Right renal pelvis (tissue), 4 donors: ENCODE measurements at regions not wholly inside any gene's neighbourhood (a gene's known extent, or its start where the extent isn't known, plus 50 kb on each side); places are given as distances from the start of the nearest gene placed in this dataset.
"Not testable (repeated sequence)": the region's sequence is repeated elsewhere in the genome, so short reads cannot be mapped to it uniquely, and the experiment has no call there.

Experiments used
- DNase-seq, 4 donors: peaks; one replicate each; pipeline ENCODE4 v3.0.0-alpha.2; 2013; ENCODE audit warnings: low read depth in 4 of 4, low spot score in 3 of 4, missing footprints in 1 of 4

DNA sequence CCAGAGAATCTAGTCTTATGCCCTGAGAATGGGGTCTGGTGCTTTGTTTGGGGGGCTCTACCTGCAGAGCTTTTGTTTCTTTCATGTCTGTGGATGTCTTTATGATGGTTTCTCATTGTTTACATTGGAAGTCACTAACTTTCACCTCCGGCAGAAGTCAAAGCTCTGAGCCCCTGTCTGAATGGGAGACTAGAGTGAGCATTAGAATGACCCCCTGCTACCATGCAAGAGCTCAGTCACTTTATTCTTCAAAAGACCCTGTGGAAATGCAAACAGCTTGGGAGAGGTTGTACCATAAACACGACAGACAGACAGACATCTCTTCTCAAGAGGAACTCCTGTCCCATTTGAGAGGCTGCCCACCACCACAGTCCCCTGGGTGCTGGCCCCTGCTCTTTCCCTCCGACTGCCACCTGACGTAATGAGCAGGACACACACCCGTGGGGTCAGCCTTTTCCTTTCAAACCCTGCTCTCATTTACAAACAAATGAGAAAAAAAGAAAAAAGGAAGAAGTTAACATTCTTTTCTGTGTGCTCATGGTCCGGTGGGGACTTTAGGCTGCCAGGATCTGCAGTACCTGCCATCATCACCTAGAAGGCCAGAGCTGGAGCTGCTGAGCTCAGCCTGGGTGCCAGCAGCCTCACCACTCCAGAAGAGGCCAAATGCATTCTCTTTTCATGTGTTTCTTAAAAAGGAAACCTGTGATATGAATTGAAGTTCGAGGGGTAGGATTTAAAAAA, 91.6 kb downstream of the FZD1 start:
- DNase-seq, result no peak

DNA sequence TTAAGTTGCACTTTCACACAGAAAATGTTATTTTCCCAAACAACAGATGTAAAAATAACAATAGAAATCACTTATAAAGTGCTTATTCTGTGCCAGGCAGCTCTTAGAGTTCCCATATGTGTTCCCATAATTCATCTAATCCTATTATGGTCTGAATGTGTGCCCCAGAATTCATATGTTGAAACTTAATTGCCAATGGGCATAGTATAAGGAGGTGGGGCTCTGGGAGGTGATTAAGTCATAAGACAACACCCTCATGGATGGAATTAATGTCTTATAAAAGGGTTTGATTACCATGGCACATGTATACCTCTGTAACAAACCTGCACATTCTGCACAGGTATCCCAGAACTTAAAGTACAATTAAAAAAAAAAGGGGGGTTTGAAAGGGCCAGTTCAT, 92.7 kb downstream of the FZD1 start:
- no peak for DNase-seq

DNA sequence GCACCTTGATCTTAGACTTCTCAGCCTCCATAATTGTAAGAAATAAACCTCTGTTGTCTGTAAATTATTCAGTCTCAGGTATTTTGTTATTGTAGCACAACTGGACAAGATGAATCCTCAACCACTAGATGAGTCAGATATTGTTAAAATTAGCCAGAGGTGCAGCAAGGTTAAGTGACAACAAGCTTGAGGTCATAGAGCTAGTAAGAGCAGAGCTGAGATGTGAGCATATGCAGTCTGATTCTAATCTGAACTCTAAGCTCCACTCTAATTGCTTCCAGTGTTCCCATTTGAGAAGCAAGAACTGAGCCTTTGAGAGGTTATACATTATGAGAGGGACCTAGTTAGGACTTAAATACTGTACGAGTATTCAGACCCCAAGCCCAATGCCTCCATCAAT, 93.1 kb downstream of the FZD1 start:
- DNase-seq, result no peak

DNA sequence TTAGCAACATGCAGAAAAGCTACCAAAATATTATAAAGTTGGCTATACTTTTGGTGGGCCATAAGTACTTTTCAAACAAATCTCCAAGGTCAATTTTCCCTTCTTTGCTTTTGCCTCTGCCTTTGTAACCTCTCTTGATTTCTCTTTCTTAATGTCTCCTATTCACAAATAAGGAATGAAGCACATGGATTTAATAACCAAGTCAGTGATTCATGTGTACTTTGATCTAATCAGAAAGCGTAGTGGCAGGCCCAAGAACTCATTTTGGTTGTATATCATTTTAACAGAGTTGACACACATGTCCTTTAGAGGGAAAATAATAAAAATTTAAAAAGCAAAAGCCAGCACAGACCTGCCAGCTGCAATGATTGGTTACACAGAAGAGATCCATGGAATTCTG, 93.7 kb downstream of the FZD1 start:
- DNase-seq, result no peak

DNA sequence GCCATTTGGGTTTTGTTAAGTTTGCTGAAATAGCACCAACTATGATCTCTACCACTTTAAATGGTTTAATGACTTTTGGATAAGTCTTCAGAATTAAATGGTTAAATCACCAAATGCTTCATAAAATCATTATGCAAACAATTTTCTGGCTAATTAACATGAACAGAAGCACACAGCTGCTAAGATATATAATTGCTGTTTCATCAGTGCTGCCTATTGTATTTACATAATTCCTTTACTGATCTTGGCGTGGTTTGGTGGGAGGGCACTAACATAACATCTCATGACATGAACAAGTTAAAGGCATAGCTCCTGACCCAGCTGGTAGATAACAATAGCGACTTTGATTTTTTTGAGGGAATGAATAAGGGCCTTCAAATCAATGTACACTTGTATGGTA, 94.1 kb downstream of the FZD1 start:
- no peak for DNase-seq

DNA sequence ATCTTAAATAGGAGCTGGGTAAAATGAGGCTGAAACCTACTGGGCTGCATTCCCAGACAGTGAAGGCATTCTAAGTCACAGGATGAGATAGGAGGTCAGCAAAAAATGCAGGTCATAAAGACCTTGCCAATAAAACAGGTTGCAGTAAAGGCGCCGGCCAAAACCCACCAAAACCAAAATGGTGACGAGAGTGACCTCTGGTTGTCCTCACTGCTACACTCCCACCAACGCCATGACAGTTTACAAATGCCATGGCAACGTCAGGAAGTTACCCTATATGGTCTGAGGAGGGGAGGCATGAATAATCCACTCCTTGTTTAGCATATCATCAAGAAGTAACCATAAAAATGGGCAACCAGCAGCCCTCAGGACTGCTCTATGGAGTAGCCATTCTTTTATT, 100.9 kb downstream of the FZD1 start:
- not testable (repeated sequence) for DNase-seq

DNA sequence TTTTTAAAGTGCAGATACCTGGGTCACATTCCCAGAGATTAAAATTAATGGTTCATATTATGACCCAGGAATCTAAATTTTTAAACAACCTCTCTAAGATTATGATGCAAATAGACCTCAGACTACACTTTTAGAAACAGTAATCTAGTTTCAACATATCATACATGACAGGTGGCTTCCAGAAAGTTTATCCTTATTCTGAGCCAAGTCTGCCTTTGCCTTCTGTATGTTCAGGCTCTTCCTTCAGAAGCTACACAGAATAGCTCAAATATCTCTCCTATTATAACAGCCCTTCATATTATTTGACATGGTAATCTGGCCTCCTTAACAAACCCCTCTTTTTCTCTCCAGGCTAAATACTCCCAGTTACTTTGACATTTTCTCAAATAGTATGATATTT, 101.9 kb downstream of the FZD1 start:
- no peak for DNase-seq

DNA sequence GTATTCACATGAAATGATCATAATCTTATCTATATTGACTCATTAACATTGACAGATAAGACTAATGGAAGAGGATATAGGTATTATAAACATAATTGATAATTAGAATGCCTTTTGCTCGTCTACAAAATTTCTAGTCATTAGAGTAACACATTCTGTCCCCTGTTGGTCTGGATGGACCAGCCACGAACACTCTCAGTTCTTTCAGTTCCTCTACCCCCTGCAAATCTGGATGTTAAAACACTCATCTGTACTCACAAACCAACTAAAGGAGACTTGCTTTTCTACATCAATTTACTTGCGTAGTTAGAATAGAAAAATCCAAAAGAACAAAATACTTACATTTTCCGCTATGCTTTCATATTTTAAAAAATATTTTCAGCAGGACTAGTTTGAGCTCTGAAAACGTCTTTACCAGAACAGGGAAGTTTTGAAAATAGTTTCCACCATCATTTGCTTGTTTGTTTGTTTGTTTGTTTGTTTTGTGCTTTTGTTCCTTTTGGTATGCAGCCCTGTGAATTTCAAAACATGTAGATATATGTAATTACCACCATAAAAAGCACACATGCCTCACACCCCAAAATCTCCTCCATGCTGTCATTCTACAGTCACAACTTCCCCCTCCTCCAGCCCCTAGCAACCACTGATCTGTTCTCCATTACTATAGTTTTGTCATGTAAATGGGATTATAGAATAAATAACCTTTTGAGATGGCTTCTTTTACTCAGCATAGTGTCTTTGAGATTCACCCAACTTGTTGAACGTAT, 103.8 kb downstream of the FZD1 start:
- no peak for DNase-seq

DNA sequence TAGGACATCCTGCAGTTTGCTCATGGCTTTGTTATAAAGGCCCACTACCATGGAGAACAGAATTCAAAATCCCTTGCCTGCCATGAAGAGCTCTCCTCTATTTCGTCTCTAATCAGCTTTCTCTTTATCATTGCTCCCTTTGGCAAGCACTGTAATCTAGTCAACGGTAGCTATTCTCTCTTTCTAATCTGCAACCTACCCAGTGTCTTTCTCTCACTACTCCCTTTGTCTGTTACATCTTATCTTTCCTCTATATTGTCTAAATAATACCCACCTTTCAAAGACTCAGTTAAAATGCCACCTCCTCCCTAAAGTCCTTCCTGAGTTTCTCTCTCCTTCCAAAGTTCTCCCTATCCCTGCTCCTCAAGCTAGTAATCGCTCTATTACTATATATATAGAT, 108.1 kb downstream of the FZD1 start:
- DNase-seq, result no peak

DNA sequence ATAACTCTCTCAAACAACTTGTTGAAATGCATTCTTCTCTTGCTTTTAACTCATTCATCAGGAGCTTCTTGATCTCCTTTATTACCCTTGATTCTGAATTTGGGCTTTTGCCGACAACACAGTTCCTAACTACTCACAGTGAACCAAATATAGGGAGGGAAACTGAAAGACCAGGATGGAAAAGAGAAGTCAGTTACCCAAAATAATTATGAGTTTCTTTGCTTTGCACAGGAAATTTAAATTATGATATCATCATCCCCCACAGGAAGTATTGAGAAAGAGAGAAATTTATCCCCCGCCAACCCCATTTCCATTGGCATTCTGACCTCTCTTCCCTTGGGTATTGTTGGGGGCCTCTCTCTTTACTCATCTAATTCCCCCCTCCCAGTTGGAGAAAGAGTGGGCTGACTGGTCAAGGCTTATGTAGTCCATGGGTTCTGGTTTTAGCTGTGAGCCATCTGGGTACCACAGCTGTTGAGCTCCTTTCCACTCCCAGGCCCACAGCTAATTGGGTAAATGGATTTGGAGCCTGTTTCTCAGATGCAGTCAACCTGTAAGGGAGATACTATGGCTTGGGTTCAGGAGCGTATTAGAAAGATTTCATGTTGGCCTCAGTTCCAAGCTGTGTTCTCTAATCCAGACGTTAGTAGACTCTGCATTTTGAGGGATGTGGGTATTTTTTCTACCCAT, 109.0 kb downstream of the FZD1 start:
- DNase-seq, result no peak

DNA sequence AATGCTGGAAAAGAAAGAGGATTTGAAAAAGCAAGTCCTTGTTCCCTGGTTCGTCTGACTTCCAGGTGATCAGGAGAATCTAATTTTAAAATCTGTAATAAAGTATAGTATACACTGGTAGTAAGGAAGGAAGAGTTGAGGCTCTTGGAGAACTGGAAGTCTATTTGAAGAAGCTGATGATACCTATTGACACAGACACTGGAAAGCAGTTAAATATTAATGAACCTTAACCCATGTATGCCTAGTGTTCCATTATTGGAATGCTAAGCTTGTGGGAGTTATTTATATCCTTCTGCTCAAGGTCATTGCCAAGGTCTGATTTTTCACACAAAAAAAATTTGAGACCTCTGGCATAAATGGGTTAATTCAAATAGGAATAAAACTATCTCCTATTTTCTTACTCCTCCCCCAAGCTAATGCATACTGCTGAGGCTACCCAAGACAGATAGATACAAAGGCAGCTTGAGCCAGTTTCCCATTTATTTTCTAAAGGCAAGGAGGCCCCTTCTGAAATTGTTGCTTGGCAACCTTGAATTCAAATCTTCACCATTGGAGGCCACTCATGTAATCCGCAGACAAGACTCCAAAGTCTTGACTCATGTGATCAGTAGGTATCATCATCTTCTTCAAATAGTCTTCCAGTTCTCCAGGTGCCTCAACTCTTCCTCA, 110.2 kb downstream of the FZD1 start:
- DNase-seq, result no peak

DNA sequence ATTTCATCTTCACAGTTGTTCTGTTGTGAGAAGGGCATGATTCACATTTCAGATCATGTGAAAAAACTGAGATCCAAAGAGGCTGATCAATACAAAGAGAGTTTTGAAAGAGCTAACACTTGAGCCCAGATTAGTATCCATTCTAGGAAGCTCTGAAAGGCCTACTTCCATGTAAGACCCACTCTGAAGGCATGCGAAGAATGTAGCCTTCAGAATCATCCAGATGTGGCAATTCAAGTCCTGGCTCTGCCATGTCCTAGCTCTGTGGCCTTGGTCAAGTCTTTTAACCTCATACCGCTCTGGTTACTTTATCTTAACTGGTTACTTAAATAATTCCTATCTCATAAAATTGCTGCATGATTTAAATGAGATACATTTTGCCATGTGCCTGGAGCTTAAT, 111.1 kb downstream of the FZD1 start:
- DNase-seq, result no peak

DNA sequence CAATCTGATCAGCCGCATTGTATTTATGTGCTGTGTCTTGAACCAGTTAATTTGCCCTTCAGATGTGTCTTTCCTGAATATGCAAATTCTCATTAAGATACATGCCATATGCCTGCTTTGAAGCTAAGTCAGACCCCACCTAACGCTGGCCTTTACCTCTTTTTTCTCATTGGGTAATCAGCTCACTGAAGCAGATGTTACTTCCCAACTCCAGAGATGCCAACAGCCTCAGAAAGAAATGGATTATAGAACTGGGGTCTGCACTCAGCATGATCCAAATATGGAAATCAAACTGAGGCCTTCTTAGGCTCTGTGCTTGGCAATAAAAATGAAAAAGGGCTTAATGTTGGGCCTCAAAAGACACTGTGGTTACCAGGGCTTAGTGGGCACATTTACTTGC, 113.9 kb downstream of the FZD1 start:
- no peak for DNase-seq

DNA sequence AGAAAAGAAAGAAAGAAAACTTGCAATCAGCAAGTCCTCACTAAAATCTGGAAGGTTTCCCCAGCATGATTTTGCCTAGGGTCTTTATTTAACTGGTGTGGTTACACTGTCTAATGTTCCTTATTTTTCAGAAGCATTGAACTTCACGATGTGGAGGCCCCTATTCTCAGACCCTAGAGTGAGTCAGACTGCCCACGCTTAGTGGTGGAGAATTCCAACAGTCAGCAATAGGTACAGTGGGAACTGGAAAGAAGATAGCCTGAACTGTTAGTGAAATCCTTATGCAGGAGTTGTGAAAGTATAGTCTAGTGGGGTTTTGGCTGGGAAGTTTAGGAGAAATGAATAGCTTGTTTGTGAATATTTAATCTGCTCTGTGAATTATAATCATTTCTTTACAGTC, 115.0 kb downstream of the FZD1 start:
- DNase-seq, result no peak

DNA sequence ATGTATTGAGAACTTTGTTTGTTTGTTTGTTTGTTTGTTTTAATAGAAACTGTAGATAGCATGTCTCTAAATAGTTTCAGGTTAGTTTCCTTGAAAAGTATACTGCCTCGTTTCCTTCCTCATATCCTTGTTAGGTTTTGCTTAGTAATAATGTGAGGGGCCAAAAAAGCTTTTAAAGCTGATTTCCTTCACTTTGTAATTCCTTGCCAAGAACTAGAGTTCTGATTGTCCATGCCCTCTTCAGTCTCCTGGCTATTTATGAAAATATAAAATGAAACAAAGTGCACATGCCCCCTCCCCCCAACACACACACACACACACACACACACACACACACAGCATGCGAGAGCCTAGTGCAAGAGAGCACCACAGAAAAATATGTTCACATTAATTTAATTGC, 115.8 kb downstream of the FZD1 start:
- DNase-seq, result no peak

DNA sequence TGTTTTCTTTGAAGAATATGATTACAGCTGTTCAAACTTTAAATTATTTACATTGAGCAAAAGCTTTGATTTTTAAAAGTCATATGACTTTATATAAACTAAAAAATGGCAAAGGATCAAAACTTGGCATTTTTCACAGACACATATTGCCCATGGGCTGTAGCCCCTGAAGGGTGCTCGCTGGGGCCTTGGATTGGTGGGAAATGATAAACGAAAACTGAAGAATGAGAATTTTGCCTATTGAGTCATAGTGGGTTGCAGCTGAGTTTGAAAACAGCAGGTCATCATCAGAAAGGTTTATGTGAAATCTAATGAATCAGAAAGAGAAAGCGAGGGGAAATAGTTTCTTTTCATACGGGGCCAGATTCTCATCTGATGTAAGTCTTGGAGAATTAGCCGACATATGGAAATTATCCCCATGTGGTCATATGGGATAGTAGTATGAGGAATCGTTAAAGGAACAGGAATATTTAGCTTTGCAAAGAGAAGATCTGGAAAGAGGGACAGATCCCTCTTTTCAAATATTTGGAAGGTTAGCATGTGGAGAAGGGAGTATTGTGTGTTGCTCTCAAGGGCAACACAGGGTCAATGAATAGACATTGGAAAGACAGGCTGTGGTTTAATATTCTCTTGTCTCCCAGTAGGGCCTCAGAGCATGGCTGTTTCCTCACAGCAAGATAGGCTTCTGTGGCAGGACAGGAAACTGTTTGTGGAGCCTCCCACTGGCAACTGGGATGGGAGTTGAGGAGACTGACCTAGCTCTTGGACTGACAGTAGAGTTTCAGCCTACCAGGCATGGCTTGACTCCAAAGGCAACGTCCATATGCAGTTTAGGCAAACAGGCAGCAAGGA, 119.0 kb downstream of the FZD1 start:
- DNase-seq, result peak; percentile 16 to 39 (median 36)

DNA sequence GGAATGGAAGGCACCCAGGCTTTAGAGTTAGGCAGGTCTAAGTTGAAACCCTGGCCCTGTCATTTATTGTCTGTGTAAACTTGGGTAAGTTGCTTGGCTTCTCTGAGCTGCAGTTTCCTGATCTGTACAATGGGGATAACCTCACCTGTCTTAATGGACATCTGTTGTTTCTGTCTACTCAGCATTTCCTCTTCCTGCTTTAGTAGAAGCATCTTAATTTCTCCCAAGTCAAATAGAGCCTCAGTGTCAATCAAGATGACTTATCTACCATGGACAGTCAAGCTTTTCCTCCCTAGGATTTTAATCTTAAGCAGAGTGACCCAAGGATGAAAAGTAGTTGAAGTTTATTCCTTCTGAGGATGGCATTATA, 119.7 kb downstream of the FZD1 start:
- DNase-seq, result no peak

DNA sequence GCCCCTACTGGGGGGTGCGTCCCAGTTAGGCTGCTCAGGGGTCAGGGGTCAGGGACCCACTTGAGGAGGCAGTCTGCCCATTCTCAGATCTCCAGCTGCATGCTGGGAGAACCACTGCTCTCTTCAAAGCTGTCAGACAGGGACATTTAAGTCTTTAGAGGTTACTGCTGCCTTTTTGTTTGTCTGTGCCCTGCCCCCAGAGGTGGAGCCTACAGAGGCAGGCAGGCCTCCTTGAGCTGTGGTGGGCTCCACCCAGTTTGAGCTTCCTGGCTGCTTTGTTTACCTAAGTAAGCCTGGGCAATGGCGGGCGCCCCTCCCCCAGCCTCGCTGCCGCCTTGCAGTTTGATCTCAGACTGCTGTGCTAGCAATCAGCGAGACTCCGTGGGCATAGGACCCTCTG, 130.5 kb downstream of the FZD1 start:
- DNase-seq, result not testable (repeated sequence)

DNA sequence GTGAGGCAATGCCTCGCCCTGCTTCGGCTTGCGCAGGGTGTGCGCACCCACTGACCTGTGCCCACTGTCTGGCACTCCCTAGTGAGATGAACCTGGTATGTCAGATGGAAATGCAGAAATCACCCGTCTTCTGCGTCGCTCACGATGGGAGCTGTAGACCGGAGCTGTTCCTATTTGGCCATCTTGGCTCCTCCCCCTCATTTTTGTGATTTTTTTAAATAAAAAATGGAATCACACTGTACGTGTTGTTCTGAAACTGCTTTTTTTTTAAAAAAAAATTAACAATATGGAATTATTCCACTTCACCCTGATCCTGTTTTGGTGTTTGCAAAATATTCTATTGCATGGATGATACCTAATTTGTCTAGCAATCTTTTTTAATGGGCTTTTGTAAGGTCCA, 131.1 kb downstream of the FZD1 start:
- DNase-seq, result not testable (repeated sequence)

DNA sequence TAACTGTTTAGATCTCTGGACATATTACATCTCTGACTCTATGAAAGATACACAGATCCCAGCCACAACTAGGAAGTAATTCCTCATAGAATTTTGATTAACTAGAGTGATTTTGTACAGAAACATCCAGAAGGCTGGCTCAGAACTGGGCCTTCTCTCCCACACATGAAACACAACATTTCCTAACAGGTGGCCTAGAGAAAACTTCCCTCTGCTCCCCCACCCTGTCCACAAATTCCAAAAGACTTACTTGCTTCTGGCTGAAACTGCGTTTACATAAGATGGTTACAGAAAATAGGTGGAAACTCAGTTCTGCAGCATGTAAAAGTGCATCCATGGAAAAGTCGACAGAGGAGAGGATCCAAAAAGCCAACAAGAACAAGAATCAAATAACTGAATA, 132.9 kb downstream of the FZD1 start:
- DNase-seq, result no peak
